Peyer's patch (tissue), 4 donors: ENCODE measurements at regions not wholly inside any gene's neighbourhood (a gene's known extent, or its start where the extent isn't known, plus 50 kb on each side); places are given as distances from the start of the nearest gene placed in this dataset.

Source experiments
- CTCF ChIP-seq, 6 experiments: fragments of 450-650 bp in 4 of 6; fragments of 200-600 bp in 2 of 6; sonication (generic) in 1 of 6; IDR thresholded peaks; one replicate each; pipeline ENCODE4 v1.5.1; 2017 to 2019; ENCODE audit warnings: antibody characterized with exemption in 6 of 6, mild to moderate bottlenecking in 3 of 6, moderate library complexity in 1 of 6
- POLR2A ChIP-seq, 2 donors: fragments of 450-650 bp; IDR thresholded peaks; one replicate each; pipeline ENCODE4 v1.5.1; 2017; ENCODE audit warnings: antibody characterized with exemption in 2 of 2, mild to moderate bottlenecking in 2 of 2, moderate library complexity in 2 of 2

GRCh38 chr6:19991176-19991575 is 154.0 kb downstream of the ID4 start:
- no peak for TF ChIP-seq CTCF (IDR thresholded peaks at IDR 0.05)
- no peak for TF ChIP-seq POLR2A (IDR thresholded peaks at IDR 0.05)
